ENCODE measurements at regions not wholly inside any gene's neighbourhood (a gene's known extent, or its start where the extent isn't known, plus 50 kb on each side); places are given as distances from the start of the nearest gene placed in this dataset.

- DNase-seq, result no peak
Measured at GRCh38 chr10:118500477-118501104, 94.9 kb downstream of the PRLHR start.

- no peak for DNase-seq
Measured at GRCh38 chr10:118499186-118499585, 96.3 kb downstream of the PRLHR start.

GRCh38 chr10:118498623-118499022 is 96.8 kb downstream of the PRLHR start:
- no peak for DNase-seq

GRCh38 chr10:118497227-118497626 is 98.2 kb downstream of the PRLHR start:
- no peak for DNase-seq

GRCh38 chr10:118496525-118496924 is 98.9 kb downstream of the PRLHR start:
- no peak for DNase-seq

GRCh38 chr10:118495499-118495898 is 99.9 kb downstream of the PRLHR start:
- DNase-seq, result peak; percentile 10

GRCh38 chr10:118491055-118491454 is 104.4 kb downstream of the PRLHR start:
- no peak for DNase-seq

- DNase-seq, result no peak
Measured at GRCh38 chr10:118488710-118489497, 106.5 kb downstream of the PRLHR start.

GRCh38 chr10:118485641-118486040 is 109.8 kb downstream of the PRLHR start:
- no peak for DNase-seq

GRCh38 chr10:118484152-118484871 is 111.1 kb downstream of the PRLHR start:
- DNase-seq, result no peak

- no peak for DNase-seq
Measured at GRCh38 chr10:118483496-118483895, 112.0 kb downstream of the PRLHR start.

GRCh38 chr10:118482393-118483331 is 112.8 kb downstream of the PRLHR start:
- peak; percentile 24 for DNase-seq

- no peak for DNase-seq
Measured at GRCh38 chr10:118481871-118482270, 113.6 kb downstream of the PRLHR start.

- no peak for DNase-seq
Measured at GRCh38 chr10:118475214-118475613, 120.2 kb downstream of the PRLHR start.

GRCh38 chr10:118474111-118474510 is 121.3 kb downstream of the PRLHR start:
- no peak for DNase-seq

GRCh38 chr10:118473305-118473960 is 122.0 kb downstream of the PRLHR start:
- DNase-seq, result peak; percentile 39

GRCh38 chr10:118472415-118473304 is 122.8 kb downstream of the PRLHR start:
- no peak for DNase-seq

GRCh38 chr10:118471863-118472262 is 123.6 kb downstream of the PRLHR start:
- DNase-seq, result no peak

- no peak for DNase-seq
Measured at GRCh38 chr10:118470470-118470869, 125.0 kb downstream of the PRLHR start.

GRCh38 chr10:118467200-118467599 is 125.1 kb upstream of the FAM204A start:
- DNase-seq, result no peak

GRCh38 chr10:118465300-118465874 is 123.3 kb upstream of the FAM204A start:
- DNase-seq, result no peak
